ENCODE measurements at regions not wholly inside any gene's neighbourhood (a gene's known extent, or its start where the extent isn't known, plus 50 kb on each side); places are given as distances from the start of the nearest gene placed in this dataset.

DNA sequence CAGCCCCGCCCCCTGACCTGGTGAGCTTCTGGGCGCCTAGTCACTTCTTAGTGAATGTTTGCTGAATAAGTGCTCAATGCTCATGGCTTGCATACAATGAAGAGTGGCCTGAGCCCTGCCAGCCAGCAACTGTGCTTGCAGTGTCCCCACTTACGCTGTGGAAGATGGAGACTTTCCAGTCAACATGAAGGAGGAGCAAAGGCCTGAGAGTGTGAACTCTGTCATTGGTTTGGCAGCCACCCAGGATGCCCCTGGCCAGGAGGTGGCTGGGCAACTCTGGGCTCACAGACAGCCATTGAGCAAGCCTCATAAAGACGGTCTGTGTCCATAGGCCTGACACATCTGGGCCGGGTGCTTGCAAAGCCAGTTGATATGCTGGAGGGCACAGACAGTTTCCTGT, 72.1 kb upstream of the MAMLD1 start:
- H3K27ac ChIP-seq = no peak overlapping the region
- no peaks in the 10 kb centered on the region for H3K36me3 ChIP-seq
- no peaks in the 10 kb centered on the region for H3K4me1 ChIP-seq (ENCODE audit: control insufficient read depth in 1 of 2, insufficient read depth in 1 of 2, low read depth in 1 of 2, low read length in 1 of 2)
- no peaks in the 10 kb centered on the region for H3K9me3 ChIP-seq
- H3K4me3 ChIP-seq (ENCODE audit: low read depth in 1 of 2, low read length in 1 of 2) = no peak overlapping the region
- H3K27me3 ChIP-seq = no peaks in the 10 kb centered on the region
- TF ChIP-seq, protein P1, sequence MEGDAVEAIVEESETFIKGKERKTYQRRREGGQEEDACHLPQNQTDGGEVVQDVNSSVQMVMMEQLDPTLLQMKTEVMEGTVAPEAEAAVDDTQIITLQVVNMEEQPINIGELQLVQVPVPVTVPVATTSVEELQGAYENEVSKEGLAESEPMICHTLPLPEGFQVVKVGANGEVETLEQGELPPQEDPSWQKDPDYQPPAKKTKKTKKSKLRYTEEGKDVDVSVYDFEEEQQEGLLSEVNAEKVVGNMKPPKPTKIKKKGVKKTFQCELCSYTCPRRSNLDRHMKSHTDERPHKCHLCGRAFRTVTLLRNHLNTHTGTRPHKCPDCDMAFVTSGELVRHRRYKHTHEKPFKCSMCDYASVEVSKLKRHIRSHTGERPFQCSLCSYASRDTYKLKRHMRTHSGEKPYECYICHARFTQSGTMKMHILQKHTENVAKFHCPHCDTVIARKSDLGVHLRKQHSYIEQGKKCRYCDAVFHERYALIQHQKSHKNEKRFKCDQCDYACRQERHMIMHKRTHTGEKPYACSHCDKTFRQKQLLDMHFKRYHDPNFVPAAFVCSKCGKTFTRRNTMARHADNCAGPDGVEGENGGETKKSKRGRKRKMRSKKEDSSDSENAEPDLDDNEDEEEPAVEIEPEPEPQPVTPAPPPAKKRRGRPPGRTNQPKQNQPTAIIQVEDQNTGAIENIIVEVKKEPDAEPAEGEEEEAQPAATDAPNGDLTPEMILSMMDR (IDR thresholded peaks at IDR 0.05) = no peak

DNA sequence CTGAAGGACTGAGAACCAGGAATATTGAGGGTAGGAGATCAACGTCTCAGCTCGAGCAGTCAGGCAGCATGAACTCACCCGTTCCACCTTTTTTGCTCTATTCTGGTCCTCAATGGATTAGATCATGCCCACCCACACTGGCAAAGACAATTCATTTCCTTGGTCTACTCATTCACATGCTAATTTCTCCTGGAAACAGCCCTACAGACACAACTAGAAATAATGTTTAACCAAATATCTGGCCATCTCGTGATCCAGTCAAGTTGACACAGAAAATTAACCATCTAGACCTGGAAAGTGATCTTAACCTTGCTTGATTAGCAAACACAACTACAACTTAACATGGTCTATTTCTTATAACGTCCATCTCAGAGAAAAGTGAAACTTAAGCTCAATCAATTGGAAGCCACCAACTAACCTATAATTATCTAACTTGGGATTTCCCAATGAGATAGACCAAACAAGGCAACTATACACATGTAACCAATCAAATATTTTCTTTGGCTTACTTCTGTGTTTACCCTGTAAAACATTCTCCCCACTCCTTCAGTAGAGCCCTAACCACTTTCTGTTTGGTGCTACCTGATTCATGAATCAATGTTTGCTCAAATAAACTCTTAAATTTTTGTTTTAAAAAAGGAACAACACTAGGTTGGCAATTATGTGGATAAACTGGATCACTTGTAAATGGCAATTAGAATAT, 69.7 kb upstream of the MAMLD1 start:
- Histone ChIP-seq H3K9me3 (no peaks in the 10 kb centered on the region), H3K27me3 (no peaks in the 10 kb centered on the region), H3K4me3 (ENCODE audit: low read depth in 1 of 2, low read length in 1 of 2) (no peak overlapping the region), H3K4me1 (ENCODE audit: control insufficient read depth in 1 of 2, insufficient read depth in 1 of 2, low read depth in 1 of 2, low read length in 1 of 2) (no peaks in the 10 kb centered on the region), H3K36me3 (no peaks in the 10 kb centered on the region), H3K27ac (no peak overlapping the region)
- TF ChIP-seq, protein P1 (IDR thresholded peaks at IDR 0.05) = no peak

DNA sequence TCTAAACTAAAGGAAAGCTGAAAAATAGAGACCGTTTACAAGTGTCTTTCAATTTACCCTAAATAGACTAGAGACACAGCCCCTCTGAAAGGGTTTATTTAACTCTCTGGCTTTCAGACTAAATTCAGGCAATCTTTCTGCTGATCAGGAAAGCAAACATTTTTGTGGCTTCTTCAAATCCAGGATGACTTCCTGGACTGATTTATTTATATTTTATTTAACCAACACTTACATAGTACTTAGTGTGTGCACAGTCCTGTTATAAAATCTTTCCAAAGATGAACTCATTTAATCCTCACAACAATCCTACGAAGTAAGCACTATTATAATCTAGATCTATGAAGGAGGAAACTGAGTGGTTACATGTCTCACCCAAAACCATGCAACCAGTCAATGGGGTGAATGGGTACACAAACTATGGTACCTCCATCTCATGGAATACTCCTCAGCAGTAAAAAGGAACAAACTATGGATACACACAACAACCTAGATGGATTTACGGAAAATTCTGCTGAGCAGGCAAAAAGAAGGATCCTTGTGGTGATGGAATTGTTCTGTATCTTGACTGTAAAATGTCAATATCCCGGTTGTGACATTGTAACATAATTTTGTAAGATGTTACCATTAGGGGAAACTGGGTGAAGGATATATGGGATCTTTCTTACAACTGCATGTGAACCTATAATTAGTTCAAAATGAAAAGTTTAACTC, 64.1 kb upstream of the MAMLD1 start:
- Histone ChIP-seq H3K4me1 (ENCODE audit: control insufficient read depth in 1 of 2, insufficient read depth in 1 of 2, low read depth in 1 of 2, low read length in 1 of 2) (no peaks in the 10 kb centered on the region), H3K9me3 (no peaks in the 10 kb centered on the region), H3K4me3 (ENCODE audit: low read depth in 1 of 2, low read length in 1 of 2) (no peak overlapping the region), H3K27me3 (no peaks in the 10 kb centered on the region), H3K27ac (no peak overlapping the region), H3K36me3 (no peaks in the 10 kb centered on the region)
- TF ChIP-seq, protein P1 (IDR thresholded peaks at IDR 0.05) = no peak

DNA sequence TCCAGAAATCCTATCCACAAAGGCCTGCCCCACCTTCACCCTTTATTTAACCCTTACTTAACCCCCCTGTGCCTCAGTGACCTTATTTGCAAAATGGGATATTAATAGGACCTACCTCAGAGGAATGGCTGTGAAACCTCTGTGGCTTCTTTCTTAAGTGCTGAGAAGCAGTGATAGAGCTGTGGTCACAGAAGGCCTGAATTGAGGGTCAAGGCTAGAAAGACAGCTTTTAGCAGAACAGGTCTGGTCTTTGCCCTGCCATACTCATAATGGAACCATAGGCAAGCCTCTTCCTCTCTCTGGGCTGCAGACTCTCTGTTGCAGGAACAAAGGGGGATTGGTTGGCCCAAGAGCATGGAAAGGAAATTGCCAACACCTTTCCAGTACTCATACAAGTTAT, 63.5 kb upstream of the MAMLD1 start:
- TF ChIP-seq, protein P1 (IDR thresholded peaks at IDR 0.05) = no peak
- Histone ChIP-seq H3K27me3 (no peaks in the 10 kb centered on the region), H3K27ac (no peak overlapping the region), H3K4me3 (ENCODE audit: low read depth in 1 of 2, low read length in 1 of 2) (no peak overlapping the region), H3K36me3 (no peaks in the 10 kb centered on the region), H3K9me3 (no peaks in the 10 kb centered on the region), H3K4me1 (ENCODE audit: control insufficient read depth in 1 of 2, insufficient read depth in 1 of 2, low read depth in 1 of 2, low read length in 1 of 2) (no peaks in the 10 kb centered on the region)

DNA sequence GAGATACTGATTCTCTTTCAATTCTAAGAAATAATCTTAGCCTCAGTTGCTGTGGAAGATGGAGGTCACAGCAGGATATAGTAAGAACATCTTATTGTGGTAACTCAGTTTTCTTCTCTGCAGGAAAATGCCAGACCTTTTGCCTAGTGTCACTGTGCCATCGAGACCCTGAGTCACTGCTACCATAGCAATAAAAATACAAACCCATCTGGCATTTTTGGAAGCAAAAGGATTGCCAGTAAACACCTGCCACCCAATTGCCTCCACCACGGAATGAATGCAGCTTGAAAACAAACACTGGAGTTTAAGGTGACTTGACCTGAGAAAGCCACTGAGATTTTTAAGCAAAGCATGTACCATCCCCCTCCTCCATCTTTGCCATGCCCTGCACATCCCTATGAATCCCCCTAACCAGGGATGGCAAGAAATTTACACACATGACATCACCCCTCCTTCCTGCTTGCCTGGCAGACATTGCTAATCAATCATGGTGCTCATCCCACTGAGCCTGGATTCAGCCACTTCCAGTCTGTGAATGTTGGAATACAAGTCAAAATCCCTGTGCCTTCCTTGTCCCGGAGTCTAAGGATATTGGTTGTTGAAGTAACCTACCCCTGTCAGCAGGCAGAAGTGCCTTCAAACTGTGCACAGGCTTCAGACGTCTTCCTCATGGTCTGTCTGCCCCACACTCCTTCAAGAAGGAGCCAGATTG, 59.6 kb upstream of the MAMLD1 start:
- no peak overlapping the region for H3K4me3 ChIP-seq (ENCODE audit: low read depth in 1 of 2, low read length in 1 of 2)
- H3K27me3 ChIP-seq = no peaks in the 10 kb centered on the region
- TF ChIP-seq, protein P1 (IDR thresholded peaks at IDR 0.05) = no peak
- H3K9me3 ChIP-seq = no peaks in the 10 kb centered on the region
- H3K27ac ChIP-seq = no peak overlapping the region
- H3K4me1 ChIP-seq (ENCODE audit: control insufficient read depth in 1 of 2, insufficient read depth in 1 of 2, low read depth in 1 of 2, low read length in 1 of 2) = no peaks in the 10 kb centered on the region
- no peaks in the 10 kb centered on the region for H3K36me3 ChIP-seq

Measured in neutrophil (primary cell).